ENCODE measurements at regions not wholly inside any gene's neighbourhood (a gene's known extent, or its start where the extent isn't known, plus 50 kb on each side); places are given as distances from the start of the nearest gene placed in this dataset.

DNA sequence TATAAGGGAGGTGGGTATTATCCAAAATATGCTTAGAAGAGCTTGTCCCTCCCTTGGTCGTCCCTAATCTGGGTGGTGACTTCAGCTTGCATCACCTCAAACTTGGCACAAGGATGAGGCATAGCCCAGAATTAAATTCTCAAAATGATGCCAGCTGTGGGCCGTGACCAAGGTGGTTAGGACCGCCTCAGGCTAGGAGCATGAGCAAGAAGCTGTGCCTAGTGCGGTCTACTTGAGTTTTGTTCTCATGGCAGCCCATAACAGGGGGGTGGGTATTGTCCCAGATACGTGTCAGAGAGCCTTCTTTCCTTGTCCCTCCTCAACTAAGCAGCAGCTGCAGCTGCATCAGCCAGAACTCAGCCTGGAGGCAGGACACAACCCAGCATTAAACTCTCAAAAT, 2620.0 kb downstream of the PCDH7 start:
- DNase-seq, result no peak
- no peaks in the 10 kb centered on the region for H3K4me1 ChIP-seq
- no peak overlapping the region for H3K27ac ChIP-seq
- H3K36me3 ChIP-seq, result no peaks in the 10 kb centered on the region
- TF ChIP-seq, protein P1, sequence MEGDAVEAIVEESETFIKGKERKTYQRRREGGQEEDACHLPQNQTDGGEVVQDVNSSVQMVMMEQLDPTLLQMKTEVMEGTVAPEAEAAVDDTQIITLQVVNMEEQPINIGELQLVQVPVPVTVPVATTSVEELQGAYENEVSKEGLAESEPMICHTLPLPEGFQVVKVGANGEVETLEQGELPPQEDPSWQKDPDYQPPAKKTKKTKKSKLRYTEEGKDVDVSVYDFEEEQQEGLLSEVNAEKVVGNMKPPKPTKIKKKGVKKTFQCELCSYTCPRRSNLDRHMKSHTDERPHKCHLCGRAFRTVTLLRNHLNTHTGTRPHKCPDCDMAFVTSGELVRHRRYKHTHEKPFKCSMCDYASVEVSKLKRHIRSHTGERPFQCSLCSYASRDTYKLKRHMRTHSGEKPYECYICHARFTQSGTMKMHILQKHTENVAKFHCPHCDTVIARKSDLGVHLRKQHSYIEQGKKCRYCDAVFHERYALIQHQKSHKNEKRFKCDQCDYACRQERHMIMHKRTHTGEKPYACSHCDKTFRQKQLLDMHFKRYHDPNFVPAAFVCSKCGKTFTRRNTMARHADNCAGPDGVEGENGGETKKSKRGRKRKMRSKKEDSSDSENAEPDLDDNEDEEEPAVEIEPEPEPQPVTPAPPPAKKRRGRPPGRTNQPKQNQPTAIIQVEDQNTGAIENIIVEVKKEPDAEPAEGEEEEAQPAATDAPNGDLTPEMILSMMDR (IDR thresholded peaks at IDR 0.05 in 4 of 5, conservative IDR thresholded peaks at IDR 0.05 in 1 of 5), result no peak
- no peak for TF ChIP-seq POLR2A (IDR thresholded peaks at IDR 0.05)
- ATAC-seq, result no peak
- in situ Hi-C loops (cut with MboI; ENCODE audit: low sequenced_read_pairs in 4 of 4), result no loop called here
- intact Hi-C loops (cut with DNase I; ENCODE audit: low total_unique reads), result no loop called here
- H3K9me3 ChIP-seq, result no peaks in the 10 kb centered on the region
- H3K4me3 ChIP-seq, result no peak overlapping the region
- no peaks in the 10 kb centered on the region for H3K27me3 ChIP-seq

DNA sequence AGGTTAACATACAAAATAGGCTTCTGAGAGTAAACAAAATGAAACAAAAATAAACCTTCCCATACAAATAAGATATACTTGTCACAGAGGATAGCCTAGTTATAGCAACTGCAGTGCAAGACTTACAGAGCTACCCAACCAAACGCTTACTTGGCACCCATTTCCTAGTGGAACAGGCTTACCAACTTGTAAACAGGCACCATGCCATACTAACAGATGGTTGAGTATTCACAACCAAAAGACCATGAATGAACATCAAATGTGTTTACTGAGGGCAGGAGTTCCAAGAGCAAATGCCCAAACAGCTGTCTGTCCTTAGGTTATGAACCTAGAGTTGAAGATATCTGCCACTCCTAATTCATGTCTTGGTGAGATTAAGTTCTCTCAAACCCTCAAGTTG, 2629.2 kb downstream of the PCDH7 start:
- in situ Hi-C loops (cut with MboI; ENCODE audit: low sequenced_read_pairs in 4 of 4) (no loop called here), intact Hi-C loops (cut with DNase I; ENCODE audit: low total_unique reads) (no loop called here)
- DNase-seq (no peak), ATAC-seq (no peak)
- H3K27me3 ChIP-seq, result no peaks in the 10 kb centered on the region
- no peak overlapping the region for H3K4me3 ChIP-seq
- TF ChIP-seq, protein P1 (IDR thresholded peaks at IDR 0.05 in 4 of 5, conservative IDR thresholded peaks at IDR 0.05 in 1 of 5), result no peak
- no peak for TF ChIP-seq POLR2A (IDR thresholded peaks at IDR 0.05)
- H3K4me1 ChIP-seq, result no peaks in the 10 kb centered on the region
- no peaks in the 10 kb centered on the region for H3K36me3 ChIP-seq
- no peaks in the 10 kb centered on the region for H3K9me3 ChIP-seq
- H3K27ac ChIP-seq, result no peak overlapping the region

- in situ Hi-C loops (cut with MboI; ENCODE audit: low sequenced_read_pairs in 4 of 4) (no loop called here), intact Hi-C loops (cut with DNase I; ENCODE audit: low total_unique reads) (no loop called here)
- DNase-seq, result no peak
- no peak for ATAC-seq
- Histone ChIP-seq H3K4me3 (no peak overlapping the region), H3K36me3 (no peaks in the 10 kb centered on the region), H3K9me3 (no peaks in the 10 kb centered on the region), H3K4me1 (no peaks in the 10 kb centered on the region), H3K27ac (no peak overlapping the region), H3K27me3 (no peaks in the 10 kb centered on the region)
- TF ChIP-seq, protein P1 (IDR thresholded peaks at IDR 0.05 in 4 of 5, conservative IDR thresholded peaks at IDR 0.05 in 1 of 5), result no peak
- TF ChIP-seq POLR2A (IDR thresholded peaks at IDR 0.05), result no peak
Observed at GRCh38 chr4:33357121-33357520, 2637.0 kb downstream of the PCDH7 start.

DNA sequence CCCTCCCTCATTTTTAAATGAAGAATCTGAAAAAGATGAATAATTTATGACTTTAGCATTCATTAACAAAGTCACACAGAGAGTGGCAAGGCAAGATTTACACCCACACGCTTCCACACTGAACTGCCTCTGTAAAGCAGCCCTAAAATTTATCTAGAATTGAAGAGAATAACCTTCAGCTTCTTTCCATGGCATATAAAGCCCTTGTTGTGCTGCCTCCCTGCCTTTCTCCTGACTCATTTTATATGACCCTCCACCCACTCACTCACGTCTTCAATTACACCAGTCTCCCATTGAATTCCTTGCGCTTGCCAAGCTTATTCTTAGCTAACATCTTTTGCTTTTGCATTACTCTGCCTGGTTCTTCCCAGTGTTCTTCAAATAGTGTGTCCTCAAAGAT, 2649.3 kb downstream of the PCDH7 start:
- Histone ChIP-seq H3K4me3 (no peak overlapping the region), H3K36me3 (no peaks in the 10 kb centered on the region), H3K27me3 (no peaks in the 10 kb centered on the region), H3K4me1 (no peaks in the 10 kb centered on the region), H3K9me3 (no peaks in the 10 kb centered on the region), H3K27ac (no peak overlapping the region)
- intact Hi-C loops (cut with DNase I; ENCODE audit: low total_unique reads), result no loop called here
- in situ Hi-C loops (cut with MboI; ENCODE audit: low sequenced_read_pairs in 4 of 4), result no loop called here
- TF ChIP-seq, protein P1 (IDR thresholded peaks at IDR 0.05 in 4 of 5, conservative IDR thresholded peaks at IDR 0.05 in 1 of 5), result no peak
- no peak for ATAC-seq
- no peak for DNase-seq

DNA sequence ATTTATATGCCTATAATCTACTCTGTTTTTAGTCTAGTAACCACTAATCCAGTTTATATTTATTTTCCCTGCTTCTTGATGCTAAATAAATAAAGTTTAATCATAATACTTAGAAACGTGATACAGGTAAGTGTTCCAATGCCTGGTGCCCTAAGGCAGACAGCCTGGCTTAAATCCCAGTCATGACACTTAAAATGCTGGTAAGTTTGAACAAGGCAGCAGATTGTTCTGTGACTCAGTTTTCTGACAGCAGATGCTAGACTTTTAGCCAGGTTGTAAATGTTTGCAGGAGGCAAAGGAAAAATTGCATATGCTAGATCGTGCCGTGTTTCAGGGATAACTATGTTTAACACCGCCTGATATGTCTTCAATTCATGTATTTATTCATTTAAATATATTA, 2661.6 kb downstream of the PCDH7 start:
- DNase-seq (no peak), ATAC-seq (no peak)
- no peak overlapping the region for H3K27ac ChIP-seq
- TF ChIP-seq, protein P1 (IDR thresholded peaks at IDR 0.05 in 4 of 5, conservative IDR thresholded peaks at IDR 0.05 in 1 of 5), result no peak
- no peak for TF ChIP-seq POLR2A (IDR thresholded peaks at IDR 0.05)
- no peak overlapping the region for H3K4me3 ChIP-seq
- intact Hi-C loops (cut with DNase I; ENCODE audit: low total_unique reads), result no loop called here
- H3K36me3 ChIP-seq, result no peaks in the 10 kb centered on the region
- no peaks in the 10 kb centered on the region for H3K4me1 ChIP-seq
- no peaks in the 10 kb centered on the region for H3K27me3 ChIP-seq
- no peaks in the 10 kb centered on the region for H3K9me3 ChIP-seq
- in situ Hi-C loops (cut with MboI; ENCODE audit: low sequenced_read_pairs in 4 of 4), result no loop called here
